ENCODE measurements at regions not wholly inside any gene's neighbourhood (a gene's known extent, or its start where the extent isn't known, plus 50 kb on each side); places are given as distances from the start of the nearest gene placed in this dataset.
"Not testable (repeated sequence)": the region's sequence is repeated elsewhere in the genome, so short reads cannot be mapped to it uniquely, and the experiment has no call there.

DNA sequence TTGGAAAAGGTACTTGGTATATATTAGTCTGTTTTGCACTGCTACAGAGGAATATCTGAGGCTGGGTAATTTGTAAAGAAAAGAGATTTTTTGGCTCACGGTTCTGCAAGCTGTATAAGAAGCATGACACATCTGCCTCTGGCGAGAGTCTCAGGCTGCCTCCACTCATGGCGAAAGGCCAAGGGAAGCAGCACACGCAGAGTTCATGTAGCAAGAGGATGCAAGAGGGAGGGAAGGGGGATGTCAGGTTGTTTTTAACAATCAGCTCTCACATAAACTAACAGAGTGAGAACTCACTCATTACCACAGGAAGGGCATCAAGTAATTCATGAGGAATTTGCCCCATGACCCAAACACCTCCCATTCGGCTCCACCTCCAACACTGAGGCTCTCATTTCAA is 484.8 kb upstream of the DPP6 start:
- H3K4me1 Mint-ChIP-seq: no peaks in the 10 kb centered on the region
- H3K27ac Mint-ChIP-seq (ENCODE audit: unreplicated experiment): no peak overlapping the region
- H3K4me3 Mint-ChIP-seq: no peak overlapping the region
- peaks cover 14% of the 10 kb centered on the region for H3K36me3 Mint-ChIP-seq (ENCODE audit: low read depth)
- H3K9me3 Mint-ChIP-seq: peaks cover 33% of the 10 kb centered on the region
- no peak for DNase-seq (ENCODE audit: low read depth, low spot score)
- no peaks in the 10 kb centered on the region for H3K27me3 Mint-ChIP-seq (ENCODE audit: low read depth)
- no peak for TF ChIP-seq CTCF (conservative IDR thresholded peaks at IDR 0.05)

- Mint-ChIP-seq H3K36me3 (ENCODE audit: low read depth) (peaks cover 14% of the 10 kb centered on the region), H3K9me3 (peaks cover 36% of the 10 kb centered on the region)
- H3K27me3 Mint-ChIP-seq (ENCODE audit: low read depth); H3K4me1 Mint-ChIP-seq; H3K27ac Mint-ChIP-seq (ENCODE audit: unreplicated experiment); DNase-seq (ENCODE audit: low read depth, low spot score); H3K4me3 Mint-ChIP-seq: not testable (repeated sequence)
Observed at GRCh38 chr7:153569520-153569919, 482.7 kb upstream of the DPP6 start.

DNA sequence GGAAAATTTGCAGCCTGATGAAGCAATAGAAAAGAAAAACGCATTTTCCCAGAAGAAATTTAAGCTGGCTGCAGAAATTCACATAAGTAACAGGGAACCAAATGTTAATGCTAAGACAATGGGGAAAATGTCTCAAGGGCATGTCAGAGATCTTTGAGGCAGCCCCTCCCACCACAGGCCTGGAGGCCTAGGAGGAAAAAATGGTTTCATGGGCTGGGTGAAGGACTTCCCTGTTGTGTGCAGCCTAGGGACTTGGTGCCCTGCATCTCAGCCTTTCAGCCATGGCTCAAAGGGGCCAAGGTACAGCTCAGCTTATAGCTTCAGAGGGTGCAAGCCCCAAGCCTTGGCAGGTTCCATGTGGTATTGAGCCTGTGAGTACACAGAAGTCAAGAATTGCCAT is 476.1 kb upstream of the DPP6 start:
- DNase-seq (ENCODE audit: low read depth, low spot score): no peak
- no peak for TF ChIP-seq CTCF (conservative IDR thresholded peaks at IDR 0.05)
- Mint-ChIP-seq H3K27ac (ENCODE audit: unreplicated experiment) (no peak overlapping the region), H3K9me3 (peaks cover 30% of the 10 kb centered on the region), H3K4me3 (no peak overlapping the region), H3K4me1 (no peaks in the 10 kb centered on the region), H3K27me3 (ENCODE audit: low read depth) (no peaks in the 10 kb centered on the region), H3K36me3 (ENCODE audit: low read depth) (peaks cover 10% of the 10 kb centered on the region)

- DNase-seq (ENCODE audit: low read depth, low spot score): no peak
- Mint-ChIP-seq H3K27me3 (ENCODE audit: low read depth) (no peaks in the 10 kb centered on the region), H3K4me3 (no peak overlapping the region), H3K9me3 (peaks cover 27% of the 10 kb centered on the region), H3K4me1 (no peaks in the 10 kb centered on the region), H3K27ac (ENCODE audit: unreplicated experiment) (no peak overlapping the region), H3K36me3 (ENCODE audit: low read depth) (peaks cover 10% of the 10 kb centered on the region)
- TF ChIP-seq CTCF (conservative IDR thresholded peaks at IDR 0.05): no peak
Observed at GRCh38 chr7:153581419-153581818, 470.8 kb upstream of the DPP6 start.

DNA sequence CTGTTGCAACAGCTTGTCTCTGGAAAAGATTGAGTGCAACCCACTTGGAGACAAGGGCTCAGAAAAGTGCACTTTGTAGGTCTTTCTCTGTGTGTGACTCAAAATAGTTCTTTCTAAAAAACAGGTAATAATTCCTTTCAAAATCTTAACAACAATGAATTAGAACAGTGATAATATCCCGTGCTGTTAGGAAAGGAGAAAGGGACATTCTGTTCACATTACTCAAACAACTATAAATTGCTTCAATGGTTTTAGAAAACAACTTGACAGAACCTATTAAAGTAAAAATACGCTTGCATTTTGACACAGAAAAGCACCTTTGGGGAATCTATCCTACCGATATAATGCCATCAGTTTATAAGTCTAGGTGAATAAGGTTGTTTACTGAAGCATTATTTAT is 468.1 kb upstream of the DPP6 start:
- Mint-ChIP-seq H3K27me3 (ENCODE audit: low read depth) (no peaks in the 10 kb centered on the region), H3K27ac (ENCODE audit: unreplicated experiment) (no peak overlapping the region), H3K4me1 (no peaks in the 10 kb centered on the region), H3K9me3 (peaks cover 12% of the 10 kb centered on the region), H3K36me3 (ENCODE audit: low read depth) (peaks cover 6% of the 10 kb centered on the region), H3K4me3 (no peak overlapping the region)
- no peak for TF ChIP-seq CTCF (conservative IDR thresholded peaks at IDR 0.05)
- DNase-seq (ENCODE audit: low read depth, low spot score): no peak

DNA sequence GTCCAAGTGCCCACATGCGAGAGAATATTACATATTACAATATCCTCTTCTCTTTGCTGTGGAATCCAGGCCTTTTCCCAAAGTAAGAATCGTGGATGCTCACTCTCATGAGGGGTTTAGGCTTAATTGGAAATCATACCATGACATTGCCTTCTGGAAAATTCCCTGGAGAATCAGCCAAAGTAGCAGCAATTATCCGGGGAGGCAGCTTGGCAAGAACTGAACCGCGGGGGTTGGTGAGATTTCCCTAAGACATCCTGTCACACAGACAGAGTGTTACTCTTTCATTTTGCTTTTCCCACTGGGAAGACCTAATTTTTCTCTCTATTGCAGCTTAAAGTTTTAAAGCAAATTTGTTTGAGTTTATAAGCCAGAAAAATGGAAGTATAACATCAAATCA is 463.6 kb upstream of the DPP6 start:
- TF ChIP-seq CTCF (conservative IDR thresholded peaks at IDR 0.05): no peak
- H3K27me3 Mint-ChIP-seq (ENCODE audit: low read depth): no peaks in the 10 kb centered on the region
- no peaks in the 10 kb centered on the region for H3K4me1 Mint-ChIP-seq
- H3K36me3 Mint-ChIP-seq (ENCODE audit: low read depth): peaks cover 5% of the 10 kb centered on the region
- no peak overlapping the region for H3K27ac Mint-ChIP-seq (ENCODE audit: unreplicated experiment)
- no peak overlapping the region for H3K4me3 Mint-ChIP-seq
- DNase-seq (ENCODE audit: low read depth, low spot score): no peak
- peaks cover 7% of the 10 kb centered on the region for H3K9me3 Mint-ChIP-seq
